A549 (cell line): ENCODE measurements at regions not wholly inside any gene's neighbourhood (a gene's known extent, or its start where the extent isn't known, plus 50 kb on each side); places are given as distances from the start of the nearest gene placed in this dataset.

Experiments used
- BHLHE40 ChIP-seq: IDR thresholded peaks from 2 replicates; pipeline ENCODE4 v1.6.1; 2012; ENCODE audit warnings: low read depth, low read length, inconsistent platforms
- CHD2 ChIP-seq: fragments of 150-350 bp; IDR thresholded peaks from 2 replicates; pipeline ENCODE4 v1.6.1; 2014; ENCODE audit warnings: low read length; ENCODE audit not compliant: partially characterized antibody
- HOXA7 ChIP-seq: fragments of 250-450 bp; sonication (Bioruptor Pico); IDR thresholded peaks from 2 replicates; pipeline ENCODE4 v1.5.0; 2020; ENCODE audit warnings: mild to moderate bottlenecking, moderate library complexity
- MYC ChIP-seq: IDR thresholded peaks from 2 replicates; pipeline ENCODE4 v1.6.1; 2012; ENCODE audit warnings: mild to moderate bottlenecking, inconsistent platforms, low read length, improper control_type of control experiment, borderline replicate concordance
- POLR2A ChIP-seq: IDR thresholded peaks from 2 replicates; pipeline ENCODE4 v1.6.1; 2012; ENCODE audit warnings: mild to moderate bottlenecking, low read length
- RAD21 ChIP-seq, 2 experiments: fragments of >200 bp in 1 of 2; sonication (Bioruptor Twin) in 1 of 2; formaldehyde crosslinking in 1 of 2; IDR thresholded peaks in 1 of 2; conservative IDR thresholded peaks in 1 of 2; 2 replicates in 1 of 2; 3 replicates in 1 of 2; pipeline ENCODE4 v1.6.1; 2012 to 2018; ENCODE audit warnings: inconsistent platforms in 1 of 2
- RNF2 ChIP-seq: fragments of 200-600 bp; sonication (generic); IDR thresholded peaks from 2 replicates; pipeline ENCODE4 v1.6.1; 2016; ENCODE audit warnings: low read depth, mild to moderate bottlenecking, antibody characterized with exemption, moderate library complexity, borderline replicate concordance
- TF ChIP-seq, protein P1 (sequence below): fragments of >200 bp; sonication (Bioruptor Twin); formaldehyde crosslinking; IDR thresholded peaks from 3 replicates; pipeline ENCODE4 v1.5.1; 2016
- TF ChIP-seq, protein P2 (sequence below): fragments of 200-600 bp; sonication (generic); IDR thresholded peaks from 2 replicates; pipeline ENCODE4 v1.6.1; 2016; ENCODE audit warnings: antibody characterized with exemption, mild to moderate bottlenecking, moderate library complexity

DNA sequence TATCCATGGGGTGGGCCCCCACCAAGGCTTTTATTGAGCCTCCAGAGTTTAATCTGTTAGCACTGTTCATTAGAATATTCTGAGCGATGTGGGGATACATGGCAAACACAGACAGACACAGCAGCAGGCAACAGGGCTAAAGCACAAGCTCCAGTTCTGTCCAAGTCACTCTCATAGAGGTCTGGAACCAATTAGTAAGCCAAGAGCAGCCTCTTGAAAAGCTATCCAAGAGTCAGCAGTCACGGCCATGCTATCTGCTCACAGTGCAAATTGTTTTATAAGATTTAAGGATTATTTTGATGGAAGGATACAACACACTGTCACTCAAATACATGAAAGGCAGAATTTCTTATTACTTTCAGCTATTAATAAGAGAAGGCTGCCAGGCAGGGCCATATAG lies 86.4 kb upstream of the DGKB start:
- TF ChIP-seq POLR2A (no peak), MYC (no peak), RAD21 (conservative IDR thresholded peaks at IDR 0.05 in 1 of 2, IDR thresholded peaks at IDR 0.05 in 1 of 2) (no peak), BHLHE40 (no peak), RNF2 (no peak), CHD2 (no peak), HOXA7 (CRISPR knock-in tag) (no peak)
- TF ChIP-seq, protein P1, sequence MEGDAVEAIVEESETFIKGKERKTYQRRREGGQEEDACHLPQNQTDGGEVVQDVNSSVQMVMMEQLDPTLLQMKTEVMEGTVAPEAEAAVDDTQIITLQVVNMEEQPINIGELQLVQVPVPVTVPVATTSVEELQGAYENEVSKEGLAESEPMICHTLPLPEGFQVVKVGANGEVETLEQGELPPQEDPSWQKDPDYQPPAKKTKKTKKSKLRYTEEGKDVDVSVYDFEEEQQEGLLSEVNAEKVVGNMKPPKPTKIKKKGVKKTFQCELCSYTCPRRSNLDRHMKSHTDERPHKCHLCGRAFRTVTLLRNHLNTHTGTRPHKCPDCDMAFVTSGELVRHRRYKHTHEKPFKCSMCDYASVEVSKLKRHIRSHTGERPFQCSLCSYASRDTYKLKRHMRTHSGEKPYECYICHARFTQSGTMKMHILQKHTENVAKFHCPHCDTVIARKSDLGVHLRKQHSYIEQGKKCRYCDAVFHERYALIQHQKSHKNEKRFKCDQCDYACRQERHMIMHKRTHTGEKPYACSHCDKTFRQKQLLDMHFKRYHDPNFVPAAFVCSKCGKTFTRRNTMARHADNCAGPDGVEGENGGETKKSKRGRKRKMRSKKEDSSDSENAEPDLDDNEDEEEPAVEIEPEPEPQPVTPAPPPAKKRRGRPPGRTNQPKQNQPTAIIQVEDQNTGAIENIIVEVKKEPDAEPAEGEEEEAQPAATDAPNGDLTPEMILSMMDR = no peak
- TF ChIP-seq, protein P2, sequence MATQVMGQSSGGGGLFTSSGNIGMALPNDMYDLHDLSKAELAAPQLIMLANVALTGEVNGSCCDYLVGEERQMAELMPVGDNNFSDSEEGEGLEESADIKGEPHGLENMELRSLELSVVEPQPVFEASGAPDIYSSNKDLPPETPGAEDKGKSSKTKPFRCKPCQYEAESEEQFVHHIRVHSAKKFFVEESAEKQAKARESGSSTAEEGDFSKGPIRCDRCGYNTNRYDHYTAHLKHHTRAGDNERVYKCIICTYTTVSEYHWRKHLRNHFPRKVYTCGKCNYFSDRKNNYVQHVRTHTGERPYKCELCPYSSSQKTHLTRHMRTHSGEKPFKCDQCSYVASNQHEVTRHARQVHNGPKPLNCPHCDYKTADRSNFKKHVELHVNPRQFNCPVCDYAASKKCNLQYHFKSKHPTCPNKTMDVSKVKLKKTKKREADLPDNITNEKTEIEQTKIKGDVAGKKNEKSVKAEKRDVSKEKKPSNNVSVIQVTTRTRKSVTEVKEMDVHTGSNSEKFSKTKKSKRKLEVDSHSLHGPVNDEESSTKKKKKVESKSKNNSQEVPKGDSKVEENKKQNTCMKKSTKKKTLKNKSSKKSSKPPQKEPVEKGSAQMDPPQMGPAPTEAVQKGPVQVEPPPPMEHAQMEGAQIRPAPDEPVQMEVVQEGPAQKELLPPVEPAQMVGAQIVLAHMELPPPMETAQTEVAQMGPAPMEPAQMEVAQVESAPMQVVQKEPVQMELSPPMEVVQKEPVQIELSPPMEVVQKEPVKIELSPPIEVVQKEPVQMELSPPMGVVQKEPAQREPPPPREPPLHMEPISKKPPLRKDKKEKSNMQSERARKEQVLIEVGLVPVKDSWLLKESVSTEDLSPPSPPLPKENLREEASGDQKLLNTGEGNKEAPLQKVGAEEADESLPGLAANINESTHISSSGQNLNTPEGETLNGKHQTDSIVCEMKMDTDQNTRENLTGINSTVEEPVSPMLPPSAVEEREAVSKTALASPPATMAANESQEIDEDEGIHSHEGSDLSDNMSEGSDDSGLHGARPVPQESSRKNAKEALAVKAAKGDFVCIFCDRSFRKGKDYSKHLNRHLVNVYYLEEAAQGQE = no peak
